SK-N-SH treated with all-trans-retinoic acid at 6 μM for 48 hours (cell line): ENCODE measurements at regions not wholly inside any gene's neighbourhood (a gene's known extent, or its start where the extent isn't known, plus 50 kb on each side); places are given as distances from the start of the nearest gene placed in this dataset.

Source experiments
- ARNTL ChIP-seq: fragments of 450-650 bp; formaldehyde crosslinking; IDR thresholded peaks from 2 replicates; pipeline ENCODE4 v1.5.0; 2020; ENCODE audit warnings: low read depth, mild to moderate bottlenecking, moderate library complexity, borderline replicate concordance
- ESRRG ChIP-seq: fragments of 250-450 bp; sonication (Bioruptor Pico); IDR thresholded peaks from 2 replicates; pipeline ENCODE4 v1.6.1; 2021; ENCODE audit warnings: mild to moderate bottlenecking
- GLIS3 ChIP-seq: fragments of 250-450 bp; sonication (Bioruptor Pico); IDR thresholded peaks from 2 replicates; pipeline ENCODE4 v1.5.0; 2020; ENCODE audit warnings: mild to moderate bottlenecking, moderate library complexity
- OSR1 ChIP-seq: fragments of 250-450 bp; sonication (Bioruptor Pico); IDR thresholded peaks from 2 replicates; pipeline ENCODE4 v1.8.0; 2022; ENCODE audit warnings: moderate library complexity, mild to moderate bottlenecking, inconsistent platforms
- SNAI2 ChIP-seq: fragments of 250-450 bp; sonication (Bioruptor Pico); IDR thresholded peaks from 2 replicates; pipeline ENCODE4 v1.5.0; 2020; ENCODE audit warnings: mild to moderate bottlenecking, moderate library complexity
- ZFP3 ChIP-seq: fragments of 250-450 bp; sonication (Bioruptor Pico); IDR thresholded peaks from 2 replicates; pipeline ENCODE4 v1.5.0; 2020; ENCODE audit warnings: mild to moderate bottlenecking, moderate library complexity
- ZNF70 ChIP-seq: fragments of 450-650 bp; formaldehyde crosslinking; IDR thresholded peaks from 2 replicates; pipeline ENCODE4 v1.5.0; 2020; ENCODE audit warnings: mild to moderate bottlenecking, moderate library complexity
- TF ChIP-seq, protein P1 (sequence below): fragments of 250-450 bp; sonication (Bioruptor Pico); IDR thresholded peaks from 2 replicates; pipeline ENCODE4 v1.8.0; 2020; ENCODE audit warnings: mild to moderate bottlenecking, moderate library complexity, borderline replicate concordance
- TF ChIP-seq, protein P2 (sequence below): fragments of 250-450 bp; sonication (Bioruptor Pico); IDR thresholded peaks from 2 replicates; pipeline ENCODE4 v1.5.0; 2020; ENCODE audit warnings: mild to moderate bottlenecking, moderate library complexity
- TF ChIP-seq, protein P3 (sequence below): fragments of 250-450 bp; sonication (Bioruptor Pico); IDR thresholded peaks from 2 replicates; pipeline ENCODE4 v1.5.1; 2021; ENCODE audit warnings: mild to moderate bottlenecking, moderate library complexity

DNA sequence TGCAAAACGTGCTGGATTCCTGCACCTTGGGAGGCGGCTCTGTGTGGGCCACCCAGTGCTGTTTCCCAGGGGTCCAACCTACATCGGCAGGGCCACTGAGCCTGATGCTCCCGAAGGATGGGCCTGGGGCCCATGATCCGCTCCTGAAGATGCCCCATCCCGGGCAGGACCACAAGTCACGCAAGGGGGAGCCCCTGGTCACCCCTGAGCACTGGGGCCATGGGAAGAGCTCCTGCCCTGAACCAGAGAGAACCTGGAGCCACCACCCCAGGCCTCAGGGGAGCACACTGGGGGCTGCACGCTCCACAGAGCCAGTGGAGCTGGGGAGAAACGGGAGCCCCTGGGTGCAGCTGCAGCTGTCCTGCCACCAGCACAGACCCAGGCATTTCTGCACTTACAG, 124.6 kb upstream of the SFSWAP start:
- TF ChIP-seq, protein P1, sequence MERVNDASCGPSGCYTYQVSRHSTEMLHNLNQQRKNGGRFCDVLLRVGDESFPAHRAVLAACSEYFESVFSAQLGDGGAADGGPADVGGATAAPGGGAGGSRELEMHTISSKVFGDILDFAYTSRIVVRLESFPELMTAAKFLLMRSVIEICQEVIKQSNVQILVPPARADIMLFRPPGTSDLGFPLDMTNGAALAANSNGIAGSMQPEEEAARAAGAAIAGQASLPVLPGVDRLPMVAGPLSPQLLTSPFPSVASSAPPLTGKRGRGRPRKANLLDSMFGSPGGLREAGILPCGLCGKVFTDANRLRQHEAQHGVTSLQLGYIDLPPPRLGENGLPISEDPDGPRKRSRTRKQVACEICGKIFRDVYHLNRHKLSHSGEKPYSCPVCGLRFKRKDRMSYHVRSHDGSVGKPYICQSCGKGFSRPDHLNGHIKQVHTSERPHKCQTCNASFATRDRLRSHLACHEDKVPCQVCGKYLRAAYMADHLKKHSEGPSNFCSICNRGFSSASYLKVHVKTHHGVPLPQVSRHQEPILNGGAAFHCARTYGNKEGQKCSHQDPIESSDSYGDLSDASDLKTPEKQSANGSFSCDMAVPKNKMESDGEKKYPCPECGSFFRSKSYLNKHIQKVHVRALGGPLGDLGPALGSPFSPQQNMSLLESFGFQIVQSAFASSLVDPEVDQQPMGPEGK (CRISPR knock-in tag), result no peak
- TF ChIP-seq, protein P2, sequence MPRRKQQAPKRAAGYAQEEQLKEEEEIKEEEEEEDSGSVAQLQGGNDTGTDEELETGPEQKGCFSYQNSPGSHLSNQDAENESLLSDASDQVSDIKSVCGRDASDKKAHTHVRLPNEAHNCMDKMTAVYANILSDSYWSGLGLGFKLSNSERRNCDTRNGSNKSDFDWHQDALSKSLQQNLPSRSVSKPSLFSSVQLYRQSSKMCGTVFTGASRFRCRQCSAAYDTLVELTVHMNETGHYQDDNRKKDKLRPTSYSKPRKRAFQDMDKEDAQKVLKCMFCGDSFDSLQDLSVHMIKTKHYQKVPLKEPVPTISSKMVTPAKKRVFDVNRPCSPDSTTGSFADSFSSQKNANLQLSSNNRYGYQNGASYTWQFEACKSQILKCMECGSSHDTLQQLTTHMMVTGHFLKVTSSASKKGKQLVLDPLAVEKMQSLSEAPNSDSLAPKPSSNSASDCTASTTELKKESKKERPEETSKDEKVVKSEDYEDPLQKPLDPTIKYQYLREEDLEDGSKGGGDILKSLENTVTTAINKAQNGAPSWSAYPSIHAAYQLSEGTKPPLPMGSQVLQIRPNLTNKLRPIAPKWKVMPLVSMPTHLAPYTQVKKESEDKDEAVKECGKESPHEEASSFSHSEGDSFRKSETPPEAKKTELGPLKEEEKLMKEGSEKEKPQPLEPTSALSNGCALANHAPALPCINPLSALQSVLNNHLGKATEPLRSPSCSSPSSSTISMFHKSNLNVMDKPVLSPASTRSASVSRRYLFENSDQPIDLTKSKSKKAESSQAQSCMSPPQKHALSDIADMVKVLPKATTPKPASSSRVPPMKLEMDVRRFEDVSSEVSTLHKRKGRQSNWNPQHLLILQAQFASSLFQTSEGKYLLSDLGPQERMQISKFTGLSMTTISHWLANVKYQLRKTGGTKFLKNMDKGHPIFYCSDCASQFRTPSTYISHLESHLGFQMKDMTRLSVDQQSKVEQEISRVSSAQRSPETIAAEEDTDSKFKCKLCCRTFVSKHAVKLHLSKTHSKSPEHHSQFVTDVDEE (CRISPR knock-in tag), result no peak
- TF ChIP-seq ARNTL, result no peak
- TF ChIP-seq, protein P3, sequence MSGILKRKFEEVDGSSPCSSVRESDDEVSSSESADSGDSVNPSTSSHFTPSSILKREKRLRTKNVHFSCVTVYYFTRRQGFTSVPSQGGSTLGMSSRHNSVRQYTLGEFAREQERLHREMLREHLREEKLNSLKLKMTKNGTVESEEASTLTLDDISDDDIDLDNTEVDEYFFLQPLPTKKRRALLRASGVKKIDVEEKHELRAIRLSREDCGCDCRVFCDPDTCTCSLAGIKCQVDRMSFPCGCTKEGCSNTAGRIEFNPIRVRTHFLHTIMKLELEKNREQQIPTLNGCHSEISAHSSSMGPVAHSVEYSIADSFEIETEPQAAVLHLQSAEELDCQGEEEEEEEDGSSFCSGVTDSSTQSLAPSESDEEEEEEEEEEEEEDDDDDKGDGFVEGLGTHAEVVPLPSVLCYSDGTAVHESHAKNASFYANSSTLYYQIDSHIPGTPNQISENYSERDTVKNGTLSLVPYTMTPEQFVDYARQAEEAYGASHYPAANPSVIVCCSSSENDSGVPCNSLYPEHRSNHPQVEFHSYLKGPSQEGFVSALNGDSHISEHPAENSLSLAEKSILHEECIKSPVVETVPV (CRISPR knock-in tag), result no peak
- no peak for TF ChIP-seq ZFP3 (CRISPR knock-in tag)
- TF ChIP-seq OSR1 (CRISPR knock-in tag), result no peak
- no peak for TF ChIP-seq ZNF70 (CRISPR knock-in tag)
- no peak for TF ChIP-seq ESRRG (CRISPR knock-in tag)
- TF ChIP-seq GLIS3 (CRISPR knock-in tag), result no peak
- no peak for TF ChIP-seq SNAI2 (CRISPR knock-in tag)
